Upper lobe of right lung (tissue), 1 donor: ENCODE measurements at regions not wholly inside any gene's neighbourhood (a gene's known extent, or its start where the extent isn't known, plus 50 kb on each side); places are given as distances from the start of the nearest gene placed in this dataset.

ENCODE experiments used
- ATAC-seq: fragments of 200-7000 bp; cut with Tn5 transposase; one replicate; pipeline ENCODE4 v1.9.1; 2020; ENCODE audit warnings: mild to moderate bottlenecking, moderate library complexity
- DNase-seq: peaks from one replicate; pipeline ENCODE4 v3.0.0-alpha.2; 2020
- H3K27ac ChIP-seq: fragments of 200-600 bp; one replicate; pipeline ENCODE4 v1.8.0; 2022
- H3K27me3 ChIP-seq: fragments of 200-600 bp; one replicate; pipeline ENCODE4 v1.8.0; 2022; ENCODE audit warnings: mild to moderate bottlenecking
- H3K36me3 ChIP-seq: fragments of 200-600 bp; one replicate; pipeline ENCODE4 v1.8.0; 2022
- H3K4me1 ChIP-seq: fragments of 200-600 bp; one replicate; pipeline ENCODE4 v1.8.0; 2022
- H3K4me3 ChIP-seq: fragments of 200-600 bp; one replicate; pipeline ENCODE4 v1.8.0; 2022; ENCODE audit warnings: mild to moderate bottlenecking
- H3K9me3 ChIP-seq: fragments of 200-600 bp; one replicate; pipeline ENCODE4 v1.8.0; 2022
- CTCF ChIP-seq: fragments of 200-600 bp; IDR thresholded peaks from one replicate; pipeline ENCODE4 v1.8.0; 2022; ENCODE audit warnings: antibody characterized with exemption
- intact Hi-C: fragments of 100-400 bp; cut with DNase I; formaldehyde crosslinking; loops from one replicate; pipeline ENCODE4 v1.11.0; 2022
- donor health status: DM: no; HTN: yes; CAD: no; lungs with severe emphysema.

- no peak for TF ChIP-seq CTCF
- Histone ChIP-seq H3K36me3 (no peaks in the 10 kb centered on the region), H3K27me3 (no peaks in the 10 kb centered on the region), H3K27ac (no peak overlapping the region), H3K4me1 (no peaks in the 10 kb centered on the region), H3K9me3 (no peaks in the 10 kb centered on the region), H3K4me3 (no peak overlapping the region)
- ATAC-seq (no peak), DNase-seq (no peak)
- intact Hi-C loops = no loop called here
These were observed 82.2 kb upstream of the TOP1 start for GRCh38 chr20:40946451-40946850.

GRCh38 chr20:40948465-40949267 lies 80.0 kb upstream of the TOP1 start:
- Histone ChIP-seq H3K4me3 (no peak overlapping the region), H3K9me3 (no peaks in the 10 kb centered on the region), H3K27me3 (no peaks in the 10 kb centered on the region), H3K27ac (no peak overlapping the region), H3K4me1 (no peaks in the 10 kb centered on the region), H3K36me3 (no peaks in the 10 kb centered on the region)
- intact Hi-C loops = no loop called here
- no peak for TF ChIP-seq CTCF
- no peak for ATAC-seq
- no peak for DNase-seq

- ATAC-seq (no peak), DNase-seq (no peak)
- Histone ChIP-seq H3K4me3 (no peak overlapping the region), H3K27ac (no peak overlapping the region), H3K36me3 (no peaks in the 10 kb centered on the region), H3K4me1 (no peaks in the 10 kb centered on the region), H3K27me3 (no peaks in the 10 kb centered on the region), H3K9me3 (no peaks in the 10 kb centered on the region)
- no peak for TF ChIP-seq CTCF
- intact Hi-C loops = no loop called here
These were observed 79.3 kb upstream of the TOP1 start for GRCh38 chr20:40949346-40949745.

- no peak overlapping the region for H3K27ac ChIP-seq
- intact Hi-C loops = no loop called here
- no peaks in the 10 kb centered on the region for H3K27me3 ChIP-seq
- H3K4me3 ChIP-seq = no peak overlapping the region
- H3K36me3 ChIP-seq = no peaks in the 10 kb centered on the region
- H3K9me3 ChIP-seq = no peaks in the 10 kb centered on the region
- ATAC-seq = no peak
- no peaks in the 10 kb centered on the region for H3K4me1 ChIP-seq
- no peak for DNase-seq
- TF ChIP-seq CTCF = no peak
These were observed 76.5 kb upstream of the TOP1 start for GRCh38 chr20:40952136-40952535.

GRCh38 chr20:40953416-40953815 lies 75.2 kb upstream of the TOP1 start:
- no peak for TF ChIP-seq CTCF
- no peaks in the 10 kb centered on the region for H3K4me1 ChIP-seq
- no peaks in the 10 kb centered on the region for H3K27me3 ChIP-seq
- ATAC-seq (peak; percentile 37), DNase-seq (no peak)
- H3K9me3 ChIP-seq = no peaks in the 10 kb centered on the region
- H3K27ac ChIP-seq = no peak overlapping the region
- intact Hi-C loops = no loop called here
- H3K36me3 ChIP-seq = no peaks in the 10 kb centered on the region
- no peak overlapping the region for H3K4me3 ChIP-seq

- intact Hi-C loops = no loop called here
- ATAC-seq = no peak
- DNase-seq = no peak
These were observed 74.8 kb upstream of the TOP1 start for GRCh38 chr20:40953856-40954255.

More at GRCh38 chr20:40953856-40954255, 74.8 kb upstream of the TOP1 start:
- H3K27me3 ChIP-seq = no peaks in the 10 kb centered on the region
- no peaks in the 10 kb centered on the region for H3K4me1 ChIP-seq
- TF ChIP-seq CTCF = no peak
- no peak overlapping the region for H3K4me3 ChIP-seq
- no peak overlapping the region for H3K27ac ChIP-seq
- no peaks in the 10 kb centered on the region for H3K36me3 ChIP-seq
- H3K9me3 ChIP-seq = no peaks in the 10 kb centered on the region
